ENCODE measurements at regions not wholly inside any gene's neighbourhood (a gene's known extent, or its start where the extent isn't known, plus 50 kb on each side); places are given as distances from the start of the nearest gene placed in this dataset.

GRCh38 chrX:26631385-26631784, 415.4 kb downstream of the MAGEB5 start:
- no peaks in the 10 kb centered on the region for H3K27me3 ChIP-seq (ENCODE audit: insufficient read depth, insufficient read length)
- H3K36me3 ChIP-seq (ENCODE audit: insufficient read depth, insufficient read length, low read length), result no peaks in the 10 kb centered on the region
- no peaks in the 10 kb centered on the region for H3K9me3 ChIP-seq (ENCODE audit: insufficient read depth, low read length)
- TF ChIP-seq SUZ12 (IDR thresholded peaks at IDR 0.05; ENCODE audit: extremely low read depth, insufficient read depth, insufficient read length), result no peak
- no peak for TF ChIP-seq YY1 (IDR thresholded peaks at IDR 0.05; ENCODE audit: insufficient read depth, insufficient read length)
- TF ChIP-seq ZNF274 (IDR thresholded peaks at IDR 0.05; ENCODE audit: low read depth, low read length), result no peak
- no peak for DNase-seq (ENCODE audit: low read depth, low spot score)
- H3K4me1 ChIP-seq (ENCODE audit: insufficient read depth, insufficient read length), result no peaks in the 10 kb centered on the region
- H3K9ac ChIP-seq (ENCODE audit: insufficient read length, low read depth), result no peak overlapping the region
- no peak overlapping the region for H3K4me3 ChIP-seq (ENCODE audit: insufficient read length, low read depth)

DNA sequence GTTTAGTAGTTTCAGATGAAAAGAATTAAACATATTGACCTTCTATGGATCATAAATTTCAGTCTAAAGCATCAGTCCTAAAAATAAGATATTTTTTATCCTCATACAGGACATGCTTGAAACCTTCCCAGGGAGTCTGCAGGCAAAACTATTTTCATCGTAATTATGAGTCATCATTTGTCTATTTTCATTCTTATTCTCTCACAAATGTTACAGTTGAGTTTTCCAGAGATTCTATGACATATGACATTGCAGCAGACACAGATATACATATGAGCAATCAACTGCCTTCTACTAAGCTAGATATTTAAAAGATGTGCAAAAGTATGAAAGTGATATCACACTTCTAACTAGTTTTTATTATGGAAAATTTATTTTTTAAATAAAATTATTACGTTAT, 398.0 kb downstream of the MAGEB5 start:
- Histone ChIP-seq H3K9ac (ENCODE audit: insufficient read length, low read depth) (no peak overlapping the region), H3K4me3 (ENCODE audit: insufficient read length, low read depth) (no peak overlapping the region), H3K4me1 (ENCODE audit: insufficient read depth, insufficient read length) (no peaks in the 10 kb centered on the region), H3K36me3 (ENCODE audit: insufficient read depth, insufficient read length, low read length) (no peaks in the 10 kb centered on the region), H3K9me3 (ENCODE audit: insufficient read depth, low read length) (no peaks in the 10 kb centered on the region), H3K27me3 (ENCODE audit: insufficient read depth, insufficient read length) (no peaks in the 10 kb centered on the region)
- no peak for TF ChIP-seq ZNF274 (IDR thresholded peaks at IDR 0.05; ENCODE audit: low read depth, low read length)
- TF ChIP-seq SUZ12 (IDR thresholded peaks at IDR 0.05; ENCODE audit: extremely low read depth, insufficient read depth, insufficient read length), result no peak
- TF ChIP-seq YY1 (IDR thresholded peaks at IDR 0.05; ENCODE audit: insufficient read depth, insufficient read length), result no peak
- DNase-seq (ENCODE audit: low read depth, low spot score), result no peak

- no peak for TF ChIP-seq SUZ12 (IDR thresholded peaks at IDR 0.05; ENCODE audit: extremely low read depth, insufficient read depth, insufficient read length)
- TF ChIP-seq YY1 (IDR thresholded peaks at IDR 0.05; ENCODE audit: insufficient read depth, insufficient read length), result no peak
- no peak for TF ChIP-seq ZNF274 (IDR thresholded peaks at IDR 0.05; ENCODE audit: low read depth, low read length)
- DNase-seq (ENCODE audit: low read depth, low spot score), result no peak
- no peak overlapping the region for H3K9ac ChIP-seq (ENCODE audit: insufficient read length, low read depth)
- no peak overlapping the region for H3K4me3 ChIP-seq (ENCODE audit: insufficient read length, low read depth)
- no peaks in the 10 kb centered on the region for H3K9me3 ChIP-seq (ENCODE audit: insufficient read depth, low read length)
- no peaks in the 10 kb centered on the region for H3K27me3 ChIP-seq (ENCODE audit: insufficient read depth, insufficient read length)
- H3K4me1 ChIP-seq (ENCODE audit: insufficient read depth, insufficient read length), result no peaks in the 10 kb centered on the region
- no peaks in the 10 kb centered on the region for H3K36me3 ChIP-seq (ENCODE audit: insufficient read depth, insufficient read length, low read length)
Measured at GRCh38 chrX:26606971-26607370, 391.0 kb downstream of the MAGEB5 start.

DNA sequence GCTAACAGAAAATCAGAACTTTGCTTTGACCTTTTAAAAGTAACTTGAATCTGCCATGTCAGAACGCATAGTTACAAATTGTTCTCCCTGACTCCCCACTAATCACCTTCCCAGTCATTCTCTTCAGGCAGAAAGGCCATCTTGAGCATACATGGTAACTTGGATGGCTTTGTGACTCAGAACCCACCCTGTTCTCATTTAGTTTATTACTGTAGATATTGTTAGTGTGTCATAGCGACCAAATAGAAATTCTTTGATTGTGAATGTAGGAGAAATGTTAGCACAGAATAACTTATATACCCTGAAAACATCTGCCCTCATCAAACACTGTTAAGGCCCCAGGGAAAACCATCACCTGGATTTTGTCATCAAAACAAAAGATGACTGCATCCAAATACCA, 382.0 kb downstream of the MAGEB5 start:
- no peaks in the 10 kb centered on the region for H3K27me3 ChIP-seq (ENCODE audit: insufficient read depth, insufficient read length)
- H3K4me3 ChIP-seq (ENCODE audit: insufficient read length, low read depth), result no peak overlapping the region
- no peak overlapping the region for H3K9ac ChIP-seq (ENCODE audit: insufficient read length, low read depth)
- no peaks in the 10 kb centered on the region for H3K9me3 ChIP-seq (ENCODE audit: insufficient read depth, low read length)
- DNase-seq (ENCODE audit: low read depth, low spot score), result no peak
- no peaks in the 10 kb centered on the region for H3K36me3 ChIP-seq (ENCODE audit: insufficient read depth, insufficient read length, low read length)
- H3K4me1 ChIP-seq (ENCODE audit: insufficient read depth, insufficient read length), result no peaks in the 10 kb centered on the region
- TF ChIP-seq YY1 (IDR thresholded peaks at IDR 0.05; ENCODE audit: insufficient read depth, insufficient read length) (no peak), ZNF274 (IDR thresholded peaks at IDR 0.05; ENCODE audit: low read depth, low read length) (no peak), SUZ12 (IDR thresholded peaks at IDR 0.05; ENCODE audit: extremely low read depth, insufficient read depth, insufficient read length) (no peak)

- no peaks in the 10 kb centered on the region for H3K27me3 ChIP-seq (ENCODE audit: insufficient read depth, insufficient read length)
- no peaks in the 10 kb centered on the region for H3K36me3 ChIP-seq (ENCODE audit: insufficient read depth, insufficient read length, low read length)
- no peak overlapping the region for H3K9ac ChIP-seq (ENCODE audit: insufficient read length, low read depth)
- no peak overlapping the region for H3K4me3 ChIP-seq (ENCODE audit: insufficient read length, low read depth)
- no peak for DNase-seq (ENCODE audit: low read depth, low spot score)
- no peak for TF ChIP-seq YY1 (IDR thresholded peaks at IDR 0.05; ENCODE audit: insufficient read depth, insufficient read length)
- no peak for TF ChIP-seq ZNF274 (IDR thresholded peaks at IDR 0.05; ENCODE audit: low read depth, low read length)
- no peak for TF ChIP-seq SUZ12 (IDR thresholded peaks at IDR 0.05; ENCODE audit: extremely low read depth, insufficient read depth, insufficient read length)
- no peaks in the 10 kb centered on the region for H3K4me1 ChIP-seq (ENCODE audit: insufficient read depth, insufficient read length)
- no peaks in the 10 kb centered on the region for H3K9me3 ChIP-seq (ENCODE audit: insufficient read depth, low read length)
Measured at GRCh38 chrX:26590849-26591248, 374.9 kb downstream of the MAGEB5 start.

DNA sequence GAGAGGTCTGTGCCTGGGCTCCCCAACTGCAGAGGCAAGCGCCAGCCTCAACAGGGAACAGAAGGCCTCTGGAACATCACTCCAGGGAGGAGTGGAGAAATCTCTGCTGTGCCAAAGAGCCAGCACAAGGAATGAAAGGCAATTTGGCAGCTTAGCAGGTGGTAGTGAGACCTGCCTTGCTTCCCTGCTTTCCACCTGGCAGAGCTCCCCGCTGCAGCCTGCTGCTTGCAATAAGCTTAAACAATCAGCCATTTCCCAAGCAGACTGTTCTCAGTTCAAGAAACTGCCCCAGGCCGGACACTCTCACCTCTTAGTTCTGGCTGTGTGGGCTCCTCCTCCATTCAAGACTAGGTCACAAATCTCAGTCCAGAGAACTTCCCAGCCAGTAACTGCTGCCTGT, 370.6 kb downstream of the MAGEB5 start:
- DNase-seq (ENCODE audit: low read depth, low spot score), result peak; percentile 6
- TF ChIP-seq ZNF274 (IDR thresholded peaks at IDR 0.05; ENCODE audit: low read depth, low read length) (no peak), YY1 (IDR thresholded peaks at IDR 0.05; ENCODE audit: insufficient read depth, insufficient read length) (no peak), SUZ12 (IDR thresholded peaks at IDR 0.05; ENCODE audit: extremely low read depth, insufficient read depth, insufficient read length) (no peak)

GRCh38 chrX:26581091-26581490, 365.1 kb downstream of the MAGEB5 start:
- H3K9me3 ChIP-seq (ENCODE audit: insufficient read depth, low read length), result no peaks in the 10 kb centered on the region
- H3K9ac ChIP-seq (ENCODE audit: insufficient read length, low read depth), result no peak overlapping the region
- H3K4me1 ChIP-seq (ENCODE audit: insufficient read depth, insufficient read length), result no peaks in the 10 kb centered on the region
- H3K4me3 ChIP-seq (ENCODE audit: insufficient read length, low read depth), result no peak overlapping the region
- no peaks in the 10 kb centered on the region for H3K27me3 ChIP-seq (ENCODE audit: insufficient read depth, insufficient read length)
- no peak for TF ChIP-seq SUZ12 (IDR thresholded peaks at IDR 0.05; ENCODE audit: extremely low read depth, insufficient read depth, insufficient read length)
- TF ChIP-seq YY1 (IDR thresholded peaks at IDR 0.05; ENCODE audit: insufficient read depth, insufficient read length), result no peak
- no peak for TF ChIP-seq ZNF274 (IDR thresholded peaks at IDR 0.05; ENCODE audit: low read depth, low read length)
- H3K36me3 ChIP-seq (ENCODE audit: insufficient read depth, insufficient read length, low read length), result no peaks in the 10 kb centered on the region
- DNase-seq (ENCODE audit: low read depth, low spot score), result no peak

More for the DNA sequence above, 370.6 kb downstream of the MAGEB5 start:
- Histone ChIP-seq H3K9me3 (ENCODE audit: insufficient read depth, low read length) (no peaks in the 10 kb centered on the region), H3K9ac (ENCODE audit: insufficient read length, low read depth) (no peak overlapping the region), H3K4me1 (ENCODE audit: insufficient read depth, insufficient read length) (no peaks in the 10 kb centered on the region), H3K27me3 (ENCODE audit: insufficient read depth, insufficient read length) (no peaks in the 10 kb centered on the region), H3K4me3 (ENCODE audit: insufficient read length, low read depth) (no peak overlapping the region), H3K36me3 (ENCODE audit: insufficient read depth, insufficient read length, low read length) (no peaks in the 10 kb centered on the region)

All from NT2/D1 (cell line).